Superior temporal gyrus (tissue), 1 donor: ENCODE measurements at regions not wholly inside any gene's neighbourhood (a gene's known extent, or its start where the extent isn't known, plus 50 kb on each side); places are given as distances from the start of the nearest gene placed in this dataset.
A peak's percentile ranks its signal among the peaks of the same experiment; 100 is the strongest.

Experiments
- DNase-seq: peaks from one replicate; pipeline ENCODE4 v3.0.0-alpha.2; 2016; ENCODE audit errors: extremely low spot score

DNA sequence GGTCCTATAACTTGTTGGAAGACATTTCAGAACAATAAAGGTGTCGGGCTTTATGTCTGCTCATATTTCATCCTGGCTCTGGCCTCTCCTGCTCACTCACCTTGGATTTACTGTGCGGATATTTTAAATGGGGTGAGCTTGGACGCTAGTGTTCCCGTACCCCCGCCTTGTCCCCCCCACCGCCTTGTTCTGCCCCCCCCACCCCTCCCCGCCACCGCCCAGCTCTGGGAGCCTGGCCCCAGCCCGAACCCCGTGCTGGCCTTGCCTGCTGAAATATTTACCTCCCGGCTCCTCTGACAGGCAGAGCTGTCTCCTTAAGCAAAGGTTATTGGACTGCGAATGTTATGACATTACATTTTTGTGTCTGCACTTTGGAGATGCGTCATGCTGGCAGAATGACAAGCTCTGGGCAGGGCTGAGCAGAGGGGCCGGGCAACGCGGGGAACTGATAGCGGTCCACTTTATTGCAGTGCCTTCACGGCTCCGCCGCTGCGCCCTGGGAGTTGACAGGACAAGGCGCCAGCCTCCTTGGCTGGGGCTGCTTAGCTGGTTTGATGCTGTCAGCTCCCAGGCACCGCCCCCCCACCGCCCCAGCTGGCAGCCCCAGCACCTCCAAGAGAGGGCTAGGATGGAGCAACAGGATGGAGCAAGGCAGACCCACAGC, 222.5 kb upstream of the GSE1 start:
- DNase-seq: no peak

- no peak for DNase-seq
Observed at GRCh38 chr16:85391175-85391707, 221.9 kb upstream of the GSE1 start.

GRCh38 chr16:85391769-85392583, 221.1 kb upstream of the GSE1 start:
- no peak for DNase-seq

DNA sequence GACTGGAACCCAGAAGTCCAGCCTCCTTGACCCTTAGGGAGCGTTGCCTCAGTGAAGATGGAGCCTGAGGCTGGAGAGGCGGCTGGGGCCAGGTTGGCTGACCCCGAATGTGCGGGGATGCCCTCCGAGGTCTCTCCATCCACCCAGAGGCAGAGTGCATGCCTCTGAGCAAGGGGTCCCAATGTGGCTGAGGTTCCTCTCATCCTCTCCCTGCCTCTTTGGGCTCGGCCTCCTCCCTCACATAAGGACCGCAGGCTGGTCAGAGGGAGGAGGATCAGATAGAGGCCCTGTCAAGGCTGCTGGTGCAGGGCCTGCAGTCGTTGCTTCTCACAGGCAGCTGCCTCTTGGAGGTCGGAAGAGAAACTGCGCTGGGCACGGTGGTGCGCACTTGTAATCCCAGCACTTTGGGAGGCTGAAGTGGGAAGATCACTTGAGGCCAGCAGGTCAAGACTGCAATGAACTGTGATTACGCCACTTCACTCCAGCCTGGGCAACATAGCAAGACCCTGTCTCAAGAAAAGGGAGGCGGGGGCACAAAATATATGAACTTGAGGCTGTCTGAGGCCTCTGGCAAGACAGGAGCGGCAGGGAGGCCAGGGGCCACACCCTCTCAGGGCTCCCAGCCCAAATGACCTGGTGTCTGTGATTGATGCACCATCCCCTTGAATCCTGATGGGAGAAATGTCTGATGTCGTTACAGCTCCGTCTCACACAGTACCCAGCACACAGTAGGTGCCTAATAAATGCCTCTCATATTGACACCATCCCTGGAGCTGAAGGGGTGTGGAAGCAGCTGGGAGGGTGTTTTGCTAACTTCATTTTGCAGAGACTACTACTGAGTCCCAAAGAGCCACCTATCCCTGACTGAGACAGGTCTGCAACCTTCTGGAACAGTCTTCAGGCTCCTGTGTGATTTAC, 220.1 kb upstream of the GSE1 start:
- no peak for DNase-seq

GRCh38 chr16:85393674-85394451, 219.3 kb upstream of the GSE1 start:
- DNase-seq: no peak

DNA sequence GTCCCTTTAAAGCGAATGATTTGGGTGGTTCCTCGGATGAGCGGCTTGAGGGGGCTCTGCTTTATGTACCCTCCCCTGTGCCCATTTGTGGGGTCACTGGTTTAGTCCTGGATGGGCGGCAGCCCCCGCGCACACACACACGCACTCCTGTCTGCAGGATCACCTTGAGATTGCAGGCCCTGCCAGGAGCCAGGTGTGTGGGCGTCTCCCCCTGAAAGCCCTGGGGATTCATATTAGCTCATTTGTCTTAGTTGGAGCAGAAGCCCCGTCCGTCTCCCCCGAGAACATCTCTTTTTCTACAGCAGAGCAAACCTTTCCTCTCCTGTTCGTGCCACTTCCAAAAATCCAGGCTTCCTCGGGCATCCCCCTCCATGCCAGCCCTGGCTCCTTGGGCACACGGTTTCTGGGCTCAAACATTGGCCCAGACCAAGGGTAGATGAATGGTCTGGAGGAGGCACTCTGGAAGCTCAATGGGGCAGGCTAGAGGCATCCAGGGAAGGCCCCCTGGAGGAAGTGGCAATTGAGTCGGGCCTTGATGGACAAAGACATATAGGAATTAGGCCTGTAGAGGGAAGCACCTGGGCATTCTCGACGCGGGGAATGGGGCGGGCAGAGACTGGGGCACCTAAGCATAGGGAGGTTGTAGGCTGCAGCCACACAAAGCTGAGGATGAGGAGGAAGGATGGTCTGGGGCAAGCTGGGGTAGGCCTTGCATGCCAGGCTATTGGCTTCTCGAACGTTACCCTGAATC, 218.5 kb upstream of the GSE1 start:
- no peak for DNase-seq

DNA sequence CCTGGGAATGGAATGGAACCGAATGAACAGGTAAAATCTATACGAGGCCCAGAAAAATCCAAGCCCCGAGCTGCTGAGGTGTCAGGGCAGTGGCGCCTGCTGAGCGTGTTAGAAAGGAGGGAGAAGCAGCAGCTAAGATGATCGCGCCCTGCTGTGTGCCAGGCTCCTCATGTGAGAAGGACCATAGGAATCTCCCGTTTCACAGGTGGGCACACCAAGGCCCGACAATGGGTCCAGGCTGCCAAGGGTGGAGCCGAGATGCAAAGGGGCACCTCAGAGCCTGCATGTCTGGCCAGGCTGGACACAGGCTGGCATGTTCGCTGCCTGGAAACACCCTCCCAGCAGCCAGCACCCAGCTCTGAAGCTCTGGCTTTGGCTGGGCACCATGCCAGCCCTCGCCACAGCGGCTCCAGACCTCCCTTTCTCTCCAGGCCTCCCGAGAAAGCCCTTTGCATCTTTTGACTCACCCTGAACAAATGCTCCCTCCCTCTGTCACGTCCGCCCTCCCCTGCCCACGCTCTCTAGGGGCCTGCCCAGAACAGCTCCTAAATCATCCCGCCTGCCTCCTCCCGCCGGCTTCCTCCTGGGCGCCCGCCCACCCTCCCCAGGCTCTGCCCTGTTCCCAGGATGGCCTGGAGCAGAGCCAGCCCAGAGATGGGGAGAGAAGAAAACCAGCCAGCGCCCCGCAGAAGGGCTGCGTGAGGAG, 217.8 kb upstream of the GSE1 start:
- peak; percentile 32 for DNase-seq

- DNase-seq: no peak
Observed at GRCh38 chr16:85395913-85396878, 216.9 kb upstream of the GSE1 start.

- no peak for DNase-seq
Observed at GRCh38 chr16:85396879-85397871, 215.9 kb upstream of the GSE1 start.

- DNase-seq: no peak
Observed at GRCh38 chr16:85398050-85398451, 215.1 kb upstream of the GSE1 start.

GRCh38 chr16:85398688-85399582, 214.2 kb upstream of the GSE1 start:
- no peak for DNase-seq

GRCh38 chr16:85399583-85400284, 213.4 kb upstream of the GSE1 start:
- no peak for DNase-seq

- no peak for DNase-seq
Observed at GRCh38 chr16:85400305-85401205, 212.6 kb upstream of the GSE1 start.

- DNase-seq: no peak
Observed at GRCh38 chr16:85401370-85401916, 211.7 kb upstream of the GSE1 start.
